Activated naive CD8-positive, alpha-beta T cell treated with anti-CD3 and anti-CD28 coated beads for 36 hours (primary cell): ENCODE measurements at regions not wholly inside any gene's neighbourhood (a gene's known extent, or its start where the extent isn't known, plus 50 kb on each side); places are given as distances from the start of the nearest gene placed in this dataset.

Experiments
- DNase-seq: peaks from one replicate; pipeline ENCODE4 v3.0.0; 2021
- H3K27ac Mint-ChIP-seq: one replicate; pipeline ENCODE4 v1.8.0; 2022; ENCODE audit warnings: mild to moderate bottlenecking, moderate library complexity, mixed read lengths
- H3K27me3 Mint-ChIP-seq: one replicate; pipeline ENCODE4 v1.8.0; 2022; ENCODE audit warnings: mild to moderate bottlenecking, mixed read lengths
- H3K36me3 Mint-ChIP-seq: one replicate; pipeline ENCODE4 v1.8.0; 2021; ENCODE audit warnings: mild to moderate bottlenecking, mixed read lengths
- H3K4me1 Mint-ChIP-seq: one replicate; pipeline ENCODE4 v1.8.0; 2021; ENCODE audit warnings: mixed read lengths
- H3K4me3 Mint-ChIP-seq: one replicate; pipeline ENCODE4 v1.8.0; 2022; ENCODE audit warnings: mild to moderate bottlenecking, moderate library complexity, mixed read lengths
- H3K9me3 Mint-ChIP-seq: one replicate; pipeline ENCODE4 v1.8.0; 2022; ENCODE audit warnings: mixed read lengths

DNA sequence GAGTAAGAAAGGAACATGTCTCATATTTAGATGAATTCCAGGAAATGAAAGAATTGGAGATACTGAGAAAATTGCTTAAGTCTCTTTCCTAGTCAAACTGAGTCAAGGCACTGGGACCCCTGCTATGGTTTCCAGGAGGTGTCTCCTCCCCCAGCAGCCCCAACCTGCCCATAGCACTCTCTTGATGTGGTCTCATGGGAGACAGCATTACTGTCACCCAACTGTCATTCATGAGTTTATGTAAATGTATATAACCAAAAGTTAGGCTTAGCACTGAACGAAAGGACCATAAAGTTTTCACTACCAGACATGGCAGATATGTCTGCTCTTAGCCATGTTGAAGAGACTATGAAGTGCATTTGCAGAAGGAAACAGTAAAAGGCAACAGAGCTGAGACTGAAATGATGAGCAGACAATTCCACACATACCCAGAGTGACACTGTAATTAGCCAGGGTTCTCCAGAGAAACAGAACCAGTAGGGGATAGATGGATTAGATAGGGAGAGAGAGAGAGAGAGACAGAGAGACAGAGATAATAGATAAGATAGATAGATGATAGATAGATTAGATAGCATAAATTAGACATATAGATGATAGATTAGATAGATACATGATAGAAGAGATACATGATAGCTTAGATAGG is 328.1 kb downstream of the BRD1 start:
- no peak overlapping the region for H3K4me3 Mint-ChIP-seq
- no peak for DNase-seq
- no peaks in the 10 kb centered on the region for H3K27me3 Mint-ChIP-seq
- no peak overlapping the region for H3K27ac Mint-ChIP-seq
- H3K9me3 Mint-ChIP-seq = no peaks in the 10 kb centered on the region
- H3K36me3 Mint-ChIP-seq = peaks cover 4% of the 10 kb centered on the region
- H3K4me1 Mint-ChIP-seq = no peaks in the 10 kb centered on the region

DNA sequence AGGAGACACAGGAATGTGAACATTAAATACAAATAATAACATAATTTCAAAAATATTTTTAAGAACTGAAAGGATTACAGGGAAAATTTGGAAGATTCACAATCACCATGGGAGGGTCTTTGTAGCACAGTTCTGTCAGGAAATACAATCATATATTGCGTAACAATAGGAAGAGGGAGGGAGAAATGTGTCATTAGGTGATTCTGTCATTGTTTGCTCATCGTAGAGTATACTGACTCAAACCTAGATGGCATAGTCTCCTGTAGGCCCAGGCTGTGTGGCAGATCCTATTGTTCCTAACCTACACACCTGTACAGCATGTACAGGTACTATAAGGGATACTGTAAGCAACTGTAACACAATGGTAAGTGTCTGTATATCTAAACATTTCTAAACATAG is 330.4 kb downstream of the BRD1 start:
- H3K27me3 Mint-ChIP-seq = no peaks in the 10 kb centered on the region
- H3K4me3 Mint-ChIP-seq = no peak overlapping the region
- no peak for DNase-seq
- no peaks in the 10 kb centered on the region for H3K9me3 Mint-ChIP-seq
- H3K36me3 Mint-ChIP-seq = peaks cover 4% of the 10 kb centered on the region
- H3K4me1 Mint-ChIP-seq = no peaks in the 10 kb centered on the region
- H3K27ac Mint-ChIP-seq = no peak overlapping the region

DNA sequence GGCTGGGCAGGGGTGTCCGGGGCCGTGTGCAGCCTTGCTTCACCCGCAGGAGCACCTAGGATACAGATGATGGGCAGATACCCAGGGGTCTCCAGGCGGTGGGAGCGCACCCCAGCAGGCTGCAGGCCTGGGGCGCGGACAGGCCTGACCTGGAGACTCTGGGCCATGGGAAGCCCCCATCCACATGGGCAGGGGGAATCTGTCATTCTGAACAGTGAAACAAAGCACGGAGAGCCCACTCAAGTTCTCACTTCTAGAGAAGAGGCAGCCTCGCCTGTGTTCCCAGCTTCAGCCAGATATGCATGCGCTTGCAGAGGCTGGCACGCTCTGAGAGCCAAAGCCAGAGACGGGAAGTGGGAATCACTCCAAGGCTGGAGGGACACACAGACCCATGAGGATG is 333.1 kb downstream of the BRD1 start:
- no peak for DNase-seq
- no peak overlapping the region for H3K27ac Mint-ChIP-seq
- H3K4me1 Mint-ChIP-seq = no peaks in the 10 kb centered on the region
- no peak overlapping the region for H3K4me3 Mint-ChIP-seq
- H3K36me3 Mint-ChIP-seq = peaks cover 4% of the 10 kb centered on the region
- H3K27me3 Mint-ChIP-seq = no peaks in the 10 kb centered on the region
- no peaks in the 10 kb centered on the region for H3K9me3 Mint-ChIP-seq

DNA sequence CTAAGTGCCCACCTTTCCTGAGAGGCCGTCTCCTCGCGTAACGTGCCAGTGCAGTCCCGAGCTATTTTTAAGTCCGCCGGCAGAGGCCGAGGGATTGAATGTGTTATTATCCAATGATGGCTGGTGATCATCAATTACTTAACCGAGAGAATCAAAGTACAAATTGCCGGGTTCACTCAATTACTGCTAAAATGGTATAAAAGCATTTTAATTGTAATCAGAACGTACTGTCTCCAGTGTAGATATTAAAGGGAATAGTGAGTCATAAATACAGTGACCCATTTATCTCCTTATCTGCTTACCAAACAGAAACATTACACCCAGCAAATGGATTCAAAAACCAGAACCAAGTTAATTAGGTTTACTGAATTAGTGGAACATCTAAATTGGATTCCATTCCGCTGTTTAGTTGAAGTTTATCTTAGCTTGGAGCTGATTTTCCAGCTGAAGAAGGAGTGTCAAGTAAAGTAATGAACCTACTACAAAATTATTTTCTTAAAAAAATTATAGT is 334.9 kb downstream of the BRD1 start:
- peaks cover 4% of the 10 kb centered on the region for H3K36me3 Mint-ChIP-seq
- H3K4me3 Mint-ChIP-seq = no peak overlapping the region
- no peaks in the 10 kb centered on the region for H3K9me3 Mint-ChIP-seq
- no peaks in the 10 kb centered on the region for H3K27me3 Mint-ChIP-seq
- no peaks in the 10 kb centered on the region for H3K4me1 Mint-ChIP-seq
- H3K27ac Mint-ChIP-seq = no peak overlapping the region
- no peak for DNase-seq

DNA sequence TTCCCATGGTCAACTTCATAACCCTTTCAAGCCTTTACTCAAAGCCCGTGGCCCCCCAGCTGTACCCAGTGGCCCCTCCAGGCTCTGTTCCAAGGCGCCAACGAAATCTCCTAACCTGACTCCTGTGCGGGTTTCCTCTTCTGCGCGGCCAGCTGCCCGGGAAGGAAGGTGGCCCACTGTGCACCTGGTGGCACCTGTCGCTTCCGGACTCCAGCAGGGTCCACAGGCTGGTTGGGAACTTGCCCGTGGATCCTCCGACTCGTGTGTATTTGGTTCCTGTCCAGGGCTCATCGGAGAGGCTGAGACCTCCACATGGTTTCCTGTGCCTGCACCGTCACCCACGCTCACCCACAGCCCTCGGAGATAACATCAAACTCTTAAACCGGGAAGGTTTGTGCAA is 335.4 kb downstream of the BRD1 start:
- no peak for DNase-seq
- no peaks in the 10 kb centered on the region for H3K27me3 Mint-ChIP-seq
- no peak overlapping the region for H3K4me3 Mint-ChIP-seq
- H3K4me1 Mint-ChIP-seq = no peaks in the 10 kb centered on the region
- peak overlapping the region; percentile 20 for H3K27ac Mint-ChIP-seq
- no peaks in the 10 kb centered on the region for H3K9me3 Mint-ChIP-seq
- H3K36me3 Mint-ChIP-seq = peaks cover 4% of the 10 kb centered on the region

DNA sequence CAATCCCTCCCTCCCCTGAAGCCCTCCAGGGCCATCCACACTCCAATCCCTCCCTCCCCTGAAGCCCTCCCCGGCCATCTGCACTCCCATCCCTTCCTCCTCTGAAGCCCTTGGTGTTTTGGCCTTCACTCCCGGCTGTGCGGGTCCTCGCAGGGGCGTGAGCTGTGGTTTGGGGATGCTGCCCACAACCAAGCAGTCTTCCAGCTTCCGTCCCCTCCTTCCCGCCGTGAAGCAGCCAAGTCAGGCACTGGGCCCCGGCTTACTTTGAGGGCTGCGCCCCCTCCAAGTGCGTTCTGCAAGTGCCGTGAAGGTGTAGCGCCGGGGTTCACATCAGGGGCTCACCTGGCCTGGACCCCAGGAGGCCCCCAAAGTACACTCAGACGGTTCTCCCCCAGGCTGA is 335.9 kb downstream of the BRD1 start:
- no peak for DNase-seq
- no peak overlapping the region for H3K4me3 Mint-ChIP-seq
- H3K9me3 Mint-ChIP-seq = no peaks in the 10 kb centered on the region
- no peak overlapping the region for H3K27ac Mint-ChIP-seq
- peaks cover 4% of the 10 kb centered on the region for H3K36me3 Mint-ChIP-seq
- H3K4me1 Mint-ChIP-seq = no peaks in the 10 kb centered on the region
- no peaks in the 10 kb centered on the region for H3K27me3 Mint-ChIP-seq

DNA sequence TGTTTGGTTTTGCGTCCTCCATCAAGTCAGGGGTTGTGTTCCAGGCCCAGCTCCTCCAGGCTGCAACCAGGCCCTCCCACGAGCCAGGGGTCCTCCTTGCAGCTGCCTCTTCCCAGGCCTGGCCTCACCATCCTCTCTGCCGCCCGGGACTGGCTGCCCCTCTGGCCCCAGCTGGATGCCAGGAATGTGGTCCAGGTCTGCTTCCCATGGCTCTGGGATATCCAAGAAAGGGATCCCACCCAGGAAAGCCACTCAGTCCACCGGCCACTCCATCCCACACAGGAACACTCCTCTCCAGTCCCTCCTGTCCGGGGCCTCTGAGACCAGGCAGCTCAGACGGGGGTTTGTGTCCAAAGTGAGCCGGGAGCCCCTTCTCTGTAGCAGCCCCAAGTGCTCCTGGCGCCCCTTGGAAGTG is 336.4 kb downstream of the BRD1 start:
- no peak for DNase-seq
- no peak overlapping the region for H3K4me3 Mint-ChIP-seq
- H3K36me3 Mint-ChIP-seq = peaks cover 2% of the 10 kb centered on the region
- H3K27ac Mint-ChIP-seq = no peak overlapping the region
- H3K27me3 Mint-ChIP-seq = no peaks in the 10 kb centered on the region
- H3K9me3 Mint-ChIP-seq = no peaks in the 10 kb centered on the region
- H3K4me1 Mint-ChIP-seq = no peaks in the 10 kb centered on the region

DNA sequence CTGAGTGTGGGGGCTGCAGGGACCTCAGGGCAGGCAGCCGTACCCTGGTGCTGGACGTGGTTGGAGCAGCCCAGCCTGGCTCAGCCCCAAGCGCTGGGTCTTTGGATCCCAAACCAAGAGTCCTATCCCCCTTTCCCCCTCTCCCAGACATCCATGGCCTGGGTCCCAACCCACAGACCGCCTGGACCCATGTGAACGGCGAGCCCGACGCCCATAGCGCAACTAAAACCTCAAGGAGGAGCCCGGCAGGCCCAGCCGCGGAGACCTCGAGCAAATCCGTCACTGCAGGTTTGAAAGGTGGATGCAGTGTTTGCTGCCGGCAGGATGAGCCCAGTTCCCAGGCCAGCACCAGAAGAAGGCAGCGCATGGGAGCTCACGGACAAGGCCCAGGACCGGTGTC is 337.0 kb downstream of the BRD1 start:
- H3K36me3 Mint-ChIP-seq = peaks cover 2% of the 10 kb centered on the region
- H3K9me3 Mint-ChIP-seq = no peaks in the 10 kb centered on the region
- H3K4me1 Mint-ChIP-seq = no peaks in the 10 kb centered on the region
- no peak for DNase-seq
- no peak overlapping the region for H3K4me3 Mint-ChIP-seq
- no peaks in the 10 kb centered on the region for H3K27me3 Mint-ChIP-seq
- no peak overlapping the region for H3K27ac Mint-ChIP-seq

DNA sequence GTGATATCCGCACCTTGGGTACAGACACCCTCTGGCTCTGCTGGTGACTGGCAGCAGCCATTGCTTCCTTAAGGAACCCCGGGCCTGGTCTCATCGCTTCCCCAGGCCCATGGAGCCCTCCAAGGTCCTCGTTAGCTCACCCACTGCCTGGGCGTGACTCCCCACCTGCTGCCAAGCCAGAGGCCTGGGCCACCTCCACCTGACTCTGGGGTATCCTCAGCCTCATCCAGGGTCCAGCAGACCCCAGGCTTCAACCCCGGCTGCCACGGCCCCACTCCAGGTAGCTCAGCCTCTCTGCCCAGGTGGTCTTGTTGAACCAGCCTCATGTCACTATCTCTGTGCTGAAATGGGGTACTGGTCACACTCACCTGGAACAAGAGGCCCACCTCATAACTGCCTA is 337.9 kb downstream of the BRD1 start:
- no peak for DNase-seq
- Mint-ChIP-seq H3K4me1 (no peaks in the 10 kb centered on the region), H3K27me3 (no peaks in the 10 kb centered on the region), H3K27ac (no peak overlapping the region), H3K4me3 (no peak overlapping the region), H3K9me3 (no peaks in the 10 kb centered on the region), H3K36me3 (no peaks in the 10 kb centered on the region)

DNA sequence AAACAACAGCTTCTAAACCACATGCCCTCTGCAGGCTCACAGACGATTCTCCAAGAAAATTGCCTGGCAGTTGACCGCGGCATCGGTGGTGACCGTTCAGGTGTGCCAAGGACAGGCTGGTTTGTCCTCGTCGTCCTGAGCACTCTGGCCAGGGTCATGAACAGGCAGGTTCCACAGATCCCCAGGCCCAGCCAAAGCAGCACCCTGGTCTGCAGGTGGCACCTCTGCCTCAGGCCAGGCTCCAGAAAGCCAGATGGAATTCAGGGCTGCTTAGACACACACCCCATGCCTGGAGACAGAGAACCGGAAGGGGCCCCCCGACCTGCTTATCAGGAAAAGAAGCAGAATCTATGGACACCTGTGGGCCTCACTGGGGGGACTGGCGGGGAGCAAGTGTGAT is 338.7 kb downstream of the BRD1 start:
- H3K4me1 Mint-ChIP-seq = no peaks in the 10 kb centered on the region
- no peaks in the 10 kb centered on the region for H3K27me3 Mint-ChIP-seq
- no peak for DNase-seq
- H3K27ac Mint-ChIP-seq = no peak overlapping the region
- H3K36me3 Mint-ChIP-seq = no peaks in the 10 kb centered on the region
- H3K4me3 Mint-ChIP-seq = no peak overlapping the region
- no peaks in the 10 kb centered on the region for H3K9me3 Mint-ChIP-seq

DNA sequence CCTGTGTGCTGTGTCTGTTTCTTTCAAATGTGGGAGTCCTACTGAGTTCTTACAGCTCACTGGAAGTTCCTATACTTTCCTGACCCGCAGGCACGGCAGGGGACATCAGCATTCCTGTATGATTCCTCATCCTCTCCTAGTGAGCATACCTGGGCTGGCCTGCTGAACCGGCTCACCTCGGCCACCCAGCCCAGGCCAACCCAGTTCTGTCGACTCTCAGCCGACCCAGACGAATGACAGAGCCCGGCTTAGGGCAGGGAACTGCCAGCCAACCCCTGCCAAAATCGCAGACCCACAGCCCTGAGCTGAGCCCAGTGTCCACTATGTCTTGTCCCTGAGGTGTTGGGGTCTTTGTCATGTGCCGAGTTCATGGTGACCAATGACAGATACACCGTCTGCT is 339.7 kb downstream of the BRD1 start:
- no peak overlapping the region for H3K4me3 Mint-ChIP-seq
- no peaks in the 10 kb centered on the region for H3K27me3 Mint-ChIP-seq
- H3K27ac Mint-ChIP-seq = no peak overlapping the region
- H3K36me3 Mint-ChIP-seq = no peaks in the 10 kb centered on the region
- H3K4me1 Mint-ChIP-seq = no peaks in the 10 kb centered on the region
- no peaks in the 10 kb centered on the region for H3K9me3 Mint-ChIP-seq
- no peak for DNase-seq

DNA sequence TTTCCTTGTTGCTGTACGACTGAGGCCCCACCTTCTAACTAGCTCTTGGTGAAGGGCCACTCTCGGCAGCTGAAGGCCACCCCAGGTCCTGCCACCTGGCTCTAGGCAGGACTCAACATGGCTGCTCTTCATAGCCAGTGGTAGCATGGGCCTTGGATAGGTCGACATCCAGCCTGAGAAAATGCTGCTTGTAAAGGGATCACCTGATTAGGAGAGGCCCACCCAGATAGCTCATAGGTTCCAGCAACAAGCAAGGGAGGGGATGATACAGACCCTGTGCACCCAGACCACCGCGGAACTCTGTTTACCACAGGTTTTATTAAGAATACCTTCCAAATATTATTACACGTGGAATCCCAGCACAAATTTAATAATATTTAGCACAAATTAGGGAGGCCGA is 341.4 kb downstream of the BRD1 start:
- Mint-ChIP-seq H3K27me3 (peaks cover 6% of the 10 kb centered on the region), H3K4me1 (no peaks in the 10 kb centered on the region), H3K4me3 (no peak overlapping the region), H3K36me3 (no peaks in the 10 kb centered on the region), H3K9me3 (no peaks in the 10 kb centered on the region), H3K27ac (no peak overlapping the region)
- DNase-seq = no peak

DNA sequence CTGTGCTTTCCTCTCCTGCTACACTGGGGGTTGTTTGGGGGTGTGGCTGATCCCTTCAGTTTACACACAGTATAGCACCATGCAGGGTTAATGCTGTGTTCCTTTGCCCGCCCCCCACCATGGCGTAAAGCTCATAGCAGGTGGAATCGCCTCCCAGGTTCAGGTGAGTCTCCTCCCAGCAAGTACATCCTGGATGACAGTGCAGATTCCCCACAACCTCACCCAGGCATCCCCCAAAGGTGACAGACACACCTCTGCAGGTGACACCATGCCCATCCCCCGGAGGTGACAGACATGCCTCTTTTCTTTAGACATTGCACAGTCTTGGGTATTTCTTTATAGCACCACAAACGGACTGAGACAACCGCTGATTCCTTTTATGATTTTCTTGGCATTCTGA is 343.7 kb downstream of the BRD1 start:
- H3K27me3 Mint-ChIP-seq = peaks cover 10% of the 10 kb centered on the region
- H3K27ac Mint-ChIP-seq = no peak overlapping the region
- H3K36me3 Mint-ChIP-seq = no peaks in the 10 kb centered on the region
- H3K4me3 Mint-ChIP-seq = no peak overlapping the region
- no peak for DNase-seq
- H3K9me3 Mint-ChIP-seq = no peaks in the 10 kb centered on the region
- H3K4me1 Mint-ChIP-seq = no peaks in the 10 kb centered on the region

DNA sequence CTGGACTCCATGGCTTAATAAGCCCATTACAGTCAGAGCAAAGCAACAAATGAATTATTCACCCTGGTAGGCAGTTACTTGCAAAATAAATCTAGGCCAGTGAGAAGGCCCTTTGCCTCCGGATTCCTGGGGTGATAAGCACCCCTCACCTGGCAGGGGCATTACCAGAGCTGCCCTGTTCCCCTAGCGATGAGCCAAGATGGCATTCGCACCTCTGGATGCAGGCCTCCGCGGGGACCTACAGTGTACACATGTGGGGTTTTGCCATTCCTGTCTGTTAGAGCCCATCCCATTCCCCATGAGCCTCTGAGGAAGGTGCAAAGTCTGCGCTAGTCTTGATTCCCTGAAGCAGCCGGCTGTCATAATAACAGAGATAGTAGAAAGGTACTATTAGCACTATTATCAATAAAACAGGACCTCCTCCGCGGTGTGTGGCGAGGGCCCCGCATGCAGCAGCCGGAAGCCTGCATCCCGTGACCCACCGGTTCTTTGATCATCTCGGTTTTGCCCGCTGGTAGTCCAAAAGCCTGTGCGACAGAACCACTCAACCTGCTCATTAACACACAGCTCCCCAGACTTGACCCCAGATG is 344.3 kb downstream of the BRD1 start:
- Mint-ChIP-seq H3K36me3 (peaks cover 1% of the 10 kb centered on the region), H3K4me1 (no peaks in the 10 kb centered on the region)

DNA sequence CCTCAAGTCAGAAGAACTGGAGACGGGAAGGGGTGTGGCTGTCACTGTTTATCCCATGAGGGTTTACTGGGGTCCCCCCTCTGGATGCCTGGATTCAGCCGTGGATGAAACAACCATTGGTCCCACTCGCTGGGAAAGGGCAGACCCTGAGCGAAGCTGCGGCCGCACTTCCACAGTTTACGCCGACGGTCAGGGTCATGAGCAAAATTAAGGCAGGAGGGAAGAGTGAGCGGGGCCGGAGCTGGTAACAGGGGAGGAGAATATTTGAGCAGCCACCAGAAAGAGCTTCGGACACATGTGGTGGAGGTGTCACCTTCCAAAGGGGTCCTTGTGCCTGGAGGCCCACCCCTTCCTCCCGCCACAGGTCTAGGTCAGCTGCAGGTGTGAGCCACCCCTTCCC is 344.9 kb downstream of the BRD1 start:
- no peak for DNase-seq
- H3K4me1 Mint-ChIP-seq = no peaks in the 10 kb centered on the region
- H3K36me3 Mint-ChIP-seq = peaks cover 1% of the 10 kb centered on the region
- H3K27ac Mint-ChIP-seq = no peak overlapping the region
- H3K27me3 Mint-ChIP-seq = peaks cover 10% of the 10 kb centered on the region
- H3K4me3 Mint-ChIP-seq = no peak overlapping the region
- no peaks in the 10 kb centered on the region for H3K9me3 Mint-ChIP-seq

More for the DNA sequence above, 344.3 kb downstream of the BRD1 start:
- no peak overlapping the region for H3K27ac Mint-ChIP-seq
- no peaks in the 10 kb centered on the region for H3K9me3 Mint-ChIP-seq
- H3K27me3 Mint-ChIP-seq = peaks cover 10% of the 10 kb centered on the region
- no peak for DNase-seq
- no peak overlapping the region for H3K4me3 Mint-ChIP-seq

DNA sequence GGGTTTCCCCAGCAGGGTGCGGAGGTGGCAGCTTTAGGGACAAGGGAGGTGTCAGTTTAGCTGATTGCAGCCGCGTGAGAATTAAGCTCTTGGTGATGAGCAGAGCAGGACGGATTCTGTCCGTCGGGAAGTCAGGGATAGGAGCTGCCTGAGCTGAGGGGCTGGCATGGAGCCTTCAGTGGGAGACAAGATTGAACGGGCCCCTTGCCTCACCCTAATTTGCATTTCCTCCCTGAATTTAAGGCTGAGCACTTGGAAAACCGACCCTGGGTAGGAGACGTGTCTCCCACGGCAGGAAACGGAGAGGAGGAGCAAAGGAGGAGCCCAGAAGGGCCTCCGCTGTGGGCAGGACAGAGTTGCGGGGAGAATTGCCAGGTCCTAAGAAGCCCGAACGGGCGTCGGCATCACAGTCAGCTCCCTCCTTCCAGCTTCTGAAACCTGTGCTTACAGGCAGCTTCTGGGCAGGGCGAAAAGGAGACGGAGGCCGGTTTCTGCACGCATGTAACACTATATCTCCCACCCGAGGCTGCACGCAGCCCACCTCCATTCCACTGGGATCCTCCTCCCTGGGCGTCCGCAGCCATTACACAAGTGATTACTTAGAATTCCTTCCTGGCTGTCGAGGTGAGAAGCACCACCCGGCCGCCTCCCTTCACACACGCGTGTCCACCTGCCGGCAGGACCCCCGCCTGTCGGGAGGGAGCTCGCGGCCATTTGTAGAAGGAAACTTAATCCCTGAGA is 345.8 kb downstream of the BRD1 start:
- no peak for DNase-seq
- H3K27me3 Mint-ChIP-seq = peaks cover 10% of the 10 kb centered on the region
- peaks cover 4% of the 10 kb centered on the region for H3K36me3 Mint-ChIP-seq
- no peak overlapping the region for H3K4me3 Mint-ChIP-seq
- no peaks in the 10 kb centered on the region for H3K4me1 Mint-ChIP-seq
- peaks cover 3% of the 10 kb centered on the region for H3K9me3 Mint-ChIP-seq
- no peak overlapping the region for H3K27ac Mint-ChIP-seq
